GM23338 (cell line): ENCODE measurements at regions not wholly inside any gene's neighbourhood (a gene's known extent, or its start where the extent isn't known, plus 50 kb on each side); places are given as distances from the start of the nearest gene placed in this dataset.

Source experiments
- JUNB ChIP-seq: IDR thresholded peaks from one replicate; pipeline ENCODE4 v1.6.1; 2016; ENCODE audit warnings: antibody characterized with exemption; ENCODE audit not compliant: unreplicated experiment
- ZNF331 ChIP-seq: fragments of 250-450 bp; sonication (Bioruptor Pico); IDR thresholded peaks from 2 replicates; pipeline ENCODE4 v1.5.0; 2020; ENCODE audit warnings: low read depth, mild to moderate bottlenecking, moderate library complexity
- TF ChIP-seq, protein P1 (sequence below), 2 experiments: fragments of 200-600 bp in 1 of 2; sonication (generic) in 1 of 2; conservative IDR thresholded peaks; 2 replicates each; pipeline versions ENCODE4 v1.5.1 to v1.6.1; 2016 to 2017; ENCODE audit warnings: antibody characterized with exemption in 2 of 2, low read depth in 2 of 2, mild to moderate bottlenecking in 2 of 2, moderate library complexity in 1 of 2

DNA sequence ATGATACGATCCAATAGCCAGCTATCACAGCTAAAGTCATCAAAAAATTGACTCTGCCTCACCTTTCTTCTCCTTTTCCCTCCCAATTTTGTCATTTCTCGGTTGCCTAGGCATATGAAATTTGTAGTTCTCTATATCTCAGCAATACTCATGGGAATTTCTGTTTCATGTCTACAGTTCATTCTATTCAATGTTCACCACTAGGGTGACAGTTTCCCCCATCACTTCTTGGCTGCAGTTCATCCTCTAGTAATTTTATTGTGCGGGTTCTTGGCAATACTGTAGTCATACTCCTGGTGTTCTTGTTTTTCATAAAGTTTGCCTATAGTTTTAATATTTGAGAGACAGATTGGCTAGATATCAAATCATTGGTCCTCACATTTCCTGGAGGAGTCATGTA, 872.2 kb upstream of the ID2 start:
- TF ChIP-seq, protein P1, sequence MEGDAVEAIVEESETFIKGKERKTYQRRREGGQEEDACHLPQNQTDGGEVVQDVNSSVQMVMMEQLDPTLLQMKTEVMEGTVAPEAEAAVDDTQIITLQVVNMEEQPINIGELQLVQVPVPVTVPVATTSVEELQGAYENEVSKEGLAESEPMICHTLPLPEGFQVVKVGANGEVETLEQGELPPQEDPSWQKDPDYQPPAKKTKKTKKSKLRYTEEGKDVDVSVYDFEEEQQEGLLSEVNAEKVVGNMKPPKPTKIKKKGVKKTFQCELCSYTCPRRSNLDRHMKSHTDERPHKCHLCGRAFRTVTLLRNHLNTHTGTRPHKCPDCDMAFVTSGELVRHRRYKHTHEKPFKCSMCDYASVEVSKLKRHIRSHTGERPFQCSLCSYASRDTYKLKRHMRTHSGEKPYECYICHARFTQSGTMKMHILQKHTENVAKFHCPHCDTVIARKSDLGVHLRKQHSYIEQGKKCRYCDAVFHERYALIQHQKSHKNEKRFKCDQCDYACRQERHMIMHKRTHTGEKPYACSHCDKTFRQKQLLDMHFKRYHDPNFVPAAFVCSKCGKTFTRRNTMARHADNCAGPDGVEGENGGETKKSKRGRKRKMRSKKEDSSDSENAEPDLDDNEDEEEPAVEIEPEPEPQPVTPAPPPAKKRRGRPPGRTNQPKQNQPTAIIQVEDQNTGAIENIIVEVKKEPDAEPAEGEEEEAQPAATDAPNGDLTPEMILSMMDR (conservative IDR thresholded peaks at IDR 0.05; ENCODE audit: low read depth in 2 of 2), result peak in 1 of 2 experiments; percentile 18; a peak in 1 of 4 replicates
- no peak for TF ChIP-seq ZNF331 (CRISPR knock-in tag)
- TF ChIP-seq JUNB, result no peak
